ENCODE measurements at regions not wholly inside any gene's neighbourhood (a gene's known extent, or its start where the extent isn't known, plus 50 kb on each side); places are given as distances from the start of the nearest gene placed in this dataset.
"Not testable (repeated sequence)": the region's sequence is repeated elsewhere in the genome, so short reads cannot be mapped to it uniquely, and the experiment has no call there.

DNA sequence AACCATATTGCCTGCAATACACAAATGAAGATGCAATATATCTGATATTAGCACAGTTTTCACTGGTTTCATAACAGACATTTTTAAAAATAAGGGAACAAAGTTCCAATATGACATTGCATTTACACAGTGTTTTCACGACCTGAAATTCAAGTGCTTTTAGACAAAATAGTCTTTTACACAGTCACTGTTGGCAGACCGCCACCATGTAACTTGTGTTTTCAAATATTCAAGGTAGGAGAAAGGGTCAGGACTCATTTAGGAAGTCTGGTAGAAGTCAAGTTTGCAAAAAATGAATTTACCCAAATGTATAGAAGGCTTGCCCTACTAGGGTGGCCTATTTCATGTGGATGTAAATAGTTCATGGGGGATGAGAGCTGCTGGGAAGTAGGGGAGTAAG lies 98.1 kb upstream of the TAS2R1 start:
- no peak for DNase-seq (ENCODE audit: low read depth)

DNA sequence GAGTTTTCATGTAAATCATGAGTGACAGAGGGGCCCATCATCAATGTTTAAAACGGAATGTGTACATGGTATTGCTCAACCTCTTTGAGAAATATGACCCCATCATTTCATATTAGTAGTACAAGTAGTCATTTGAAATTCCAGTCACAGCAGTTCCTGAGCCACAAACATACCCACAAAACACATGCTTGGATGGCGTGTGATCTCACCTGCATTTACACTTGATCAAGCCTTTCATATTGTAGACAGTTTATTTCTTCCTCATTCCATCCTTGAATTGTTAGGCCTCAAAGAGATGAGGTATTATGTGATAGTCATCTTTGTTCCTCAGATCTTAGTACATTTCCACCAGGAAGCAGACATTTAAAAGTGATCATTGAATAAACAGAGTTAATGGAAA lies 96.8 kb upstream of the TAS2R1 start:
- DNase-seq (ENCODE audit: low read depth) = no peak

DNA sequence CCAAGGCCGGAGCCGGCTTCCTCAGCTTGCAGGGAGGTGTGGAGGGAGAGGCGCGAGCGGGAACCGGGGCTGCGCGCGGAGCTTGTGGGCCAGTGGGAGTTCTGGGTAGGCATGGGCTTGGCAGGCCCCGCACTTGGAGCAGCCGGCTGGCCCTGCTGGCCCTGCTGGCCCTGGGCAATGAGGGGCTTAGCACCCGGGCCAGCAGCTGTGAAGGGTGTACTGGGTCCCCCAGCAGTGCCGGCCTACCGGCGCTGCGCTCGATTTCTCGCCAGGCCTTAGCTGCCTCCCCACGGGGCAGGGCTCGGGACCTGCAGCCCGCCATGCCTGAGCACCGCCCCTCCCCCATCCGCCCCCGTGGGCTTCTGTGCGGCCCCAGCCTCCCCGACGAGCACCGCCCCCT lies 95.1 kb upstream of the TAS2R1 start:
- not testable (repeated sequence) for DNase-seq (ENCODE audit: low read depth)

DNA sequence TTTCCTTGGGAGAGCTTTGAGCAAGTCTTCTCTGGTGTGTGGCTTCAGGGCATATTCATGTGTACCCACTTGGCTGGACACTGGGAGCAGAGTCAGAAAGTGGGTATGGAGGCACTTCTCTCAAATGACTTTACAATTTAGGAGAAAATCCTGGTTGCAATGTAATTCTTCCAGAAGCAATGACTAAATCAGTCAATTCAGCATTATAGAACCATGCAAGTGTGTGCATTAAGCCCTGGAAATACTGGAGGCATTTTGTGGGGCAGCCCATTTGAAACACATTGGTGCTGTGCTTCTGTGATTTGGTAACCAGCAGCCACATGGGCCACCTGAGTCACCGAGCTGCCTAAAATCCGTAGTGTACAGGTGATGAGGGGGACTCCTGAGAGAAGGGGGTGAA lies 94.6 kb upstream of the TAS2R1 start:
- no peak for DNase-seq (ENCODE audit: low read depth)

DNA sequence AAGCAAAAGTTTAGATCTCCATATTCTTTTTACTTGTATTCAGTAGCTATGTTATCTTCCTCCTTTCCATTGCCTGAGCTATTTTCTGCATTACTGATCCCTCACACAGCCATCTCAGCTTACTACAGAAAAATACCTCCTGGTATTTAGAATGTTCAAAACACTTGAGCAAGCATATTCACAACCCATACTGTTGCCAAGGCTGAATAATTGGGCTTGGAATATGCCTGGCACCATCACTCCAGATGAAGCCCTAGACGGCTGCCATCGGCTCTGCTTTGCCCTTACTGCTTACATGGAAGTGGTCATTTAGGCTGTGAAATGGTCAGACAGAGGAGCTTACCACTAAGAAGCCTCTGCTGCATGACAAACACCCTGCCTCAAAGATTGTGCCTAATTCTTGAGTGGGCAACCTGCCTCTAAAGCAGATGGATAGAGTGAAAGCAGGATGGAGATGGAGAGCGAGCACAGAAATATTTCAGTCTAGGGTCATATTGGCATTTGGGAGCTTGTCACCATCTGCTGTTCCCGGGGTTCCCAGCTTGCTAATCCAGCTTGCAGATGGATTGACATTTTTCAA lies 92.5 kb upstream of the TAS2R1 start:
- DNase-seq (ENCODE audit: low read depth) = no peak

DNA sequence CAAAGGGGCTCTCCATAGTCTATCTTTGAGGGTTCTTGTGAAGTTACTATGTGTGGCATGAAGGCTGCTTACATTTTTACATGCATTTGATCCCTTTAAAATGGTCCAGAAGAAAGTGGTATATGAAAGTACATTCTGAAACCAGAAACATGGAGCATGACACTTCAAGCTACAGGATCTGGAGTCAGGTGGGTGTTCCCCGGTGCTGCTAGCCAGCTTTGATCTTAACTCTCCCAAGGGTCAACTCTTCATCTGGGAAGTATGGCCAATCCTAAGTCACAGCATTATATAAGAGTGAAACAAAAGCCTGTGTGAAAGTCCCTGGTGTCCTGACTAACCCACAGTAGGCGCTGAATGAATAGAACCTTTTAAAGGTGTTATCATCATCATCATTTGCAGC lies 91.0 kb upstream of the TAS2R1 start:
- DNase-seq (ENCODE audit: low read depth) = no peak

DNA sequence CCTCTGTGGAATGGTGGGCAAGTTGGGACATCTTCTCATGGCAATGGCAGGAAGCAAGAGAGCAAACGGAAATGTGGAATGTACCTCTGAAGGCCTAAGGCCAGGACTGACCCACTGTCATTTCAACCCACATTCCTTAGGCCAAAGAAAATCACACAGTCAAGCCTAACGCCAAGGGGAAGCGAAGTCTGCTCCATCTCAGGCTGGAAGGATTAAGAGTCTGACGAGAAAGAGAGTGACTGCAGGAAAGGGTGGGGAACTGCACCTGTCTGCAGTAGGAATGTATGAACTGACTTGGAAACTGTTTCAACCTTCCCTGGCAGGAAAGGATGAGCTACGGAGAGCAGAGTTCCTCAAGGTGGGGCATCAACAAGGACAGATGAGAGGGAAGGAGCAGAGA lies 90.2 kb upstream of the TAS2R1 start:
- no peak for DNase-seq (ENCODE audit: low read depth)

DNA sequence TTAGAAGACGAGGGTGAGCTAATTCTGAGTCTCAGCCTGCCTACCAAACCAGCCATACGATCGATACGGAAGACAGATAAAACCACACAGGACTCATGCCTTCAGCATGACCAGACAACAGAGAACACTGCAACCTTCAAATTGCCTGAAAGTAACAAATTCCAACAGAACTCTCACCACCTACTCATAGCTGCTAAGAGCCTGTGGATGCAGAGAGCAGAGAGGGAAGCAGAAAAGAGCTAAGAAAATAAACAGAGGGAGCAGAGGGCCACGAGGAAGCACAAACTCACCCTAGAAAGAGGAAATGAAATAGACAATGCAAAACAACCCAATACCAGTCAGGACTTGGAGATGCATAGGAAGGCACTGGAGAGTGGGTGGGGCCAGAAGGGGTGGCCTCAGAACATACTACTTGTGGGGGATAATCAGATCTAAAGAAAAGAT lies 86.7 kb upstream of the TAS2R1 start:
- DNase-seq (ENCODE audit: low read depth) = peak; percentile 75

DNA sequence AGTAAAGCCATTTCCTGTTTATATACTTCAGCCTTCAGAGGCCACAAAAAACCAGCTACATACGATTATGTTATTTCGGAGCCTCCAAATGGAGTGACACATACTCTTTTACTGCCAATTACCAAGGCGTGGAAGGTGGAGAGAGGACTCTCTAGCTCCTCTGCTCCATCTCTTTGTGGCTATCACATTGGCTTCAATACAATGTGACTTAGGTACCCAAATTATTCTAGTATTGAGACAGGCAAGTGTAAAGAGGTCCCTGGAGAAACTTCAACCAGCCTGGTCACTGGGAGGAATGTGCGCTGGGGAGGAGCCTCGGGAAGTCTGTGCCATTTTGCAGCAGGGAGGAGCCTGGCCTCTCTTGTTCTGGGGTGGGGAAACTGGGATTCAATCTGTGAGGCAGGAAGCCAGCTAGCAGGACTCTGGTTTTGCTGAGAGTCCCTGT lies 85.8 kb upstream of the TAS2R1 start:
- DNase-seq (ENCODE audit: low read depth) = peak; percentile 69

DNA sequence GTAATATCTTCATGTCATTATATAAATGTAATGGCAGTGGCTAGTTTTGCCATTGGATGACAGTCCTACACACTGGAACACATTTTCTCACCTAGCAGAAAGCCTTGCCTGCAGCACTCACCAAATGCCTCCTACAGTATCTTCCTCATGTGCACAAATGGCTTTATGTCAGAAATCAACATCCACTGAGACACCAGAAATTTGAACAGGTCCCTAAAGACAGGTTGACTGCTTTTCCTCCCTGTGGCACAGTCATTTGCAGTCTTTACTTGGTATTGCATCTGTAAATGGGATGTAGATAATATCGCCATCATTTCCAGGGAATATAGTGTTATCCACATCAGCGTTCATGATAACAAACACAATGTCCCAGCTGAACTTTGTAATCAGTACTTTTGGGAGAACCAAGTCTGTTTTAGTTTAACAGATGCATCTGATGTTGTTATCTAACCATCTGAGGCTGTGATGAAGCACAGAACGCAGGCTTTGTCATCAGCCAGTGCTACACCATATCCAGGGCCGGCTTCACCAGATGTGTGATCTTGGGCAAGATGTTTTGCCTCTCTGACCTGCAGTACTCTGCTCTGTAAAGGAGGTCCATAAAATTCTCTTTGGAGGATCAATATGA lies 83.9 kb upstream of the TAS2R1 start:
- DNase-seq (ENCODE audit: low read depth) = no peak

DNA sequence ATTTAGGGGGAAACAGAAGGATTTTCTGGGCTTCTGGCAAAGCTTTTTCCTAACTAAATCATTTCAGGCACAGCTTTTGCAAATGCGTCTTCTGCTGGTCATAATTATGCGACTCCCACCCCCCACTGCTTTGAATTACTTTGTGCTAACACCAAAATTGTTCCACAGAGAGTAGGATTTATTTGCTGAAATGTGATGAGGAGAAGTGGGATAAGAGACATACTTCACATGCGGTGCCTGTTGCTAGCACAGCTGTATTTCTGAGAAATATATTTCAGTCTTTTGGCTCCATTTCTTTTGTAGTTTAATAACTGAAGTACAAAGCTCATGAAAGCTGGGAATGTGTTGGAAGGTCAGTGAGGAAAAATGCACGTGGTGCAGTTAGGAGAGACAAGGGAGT lies 83.2 kb upstream of the TAS2R1 start:
- DNase-seq (ENCODE audit: low read depth) = no peak

DNA sequence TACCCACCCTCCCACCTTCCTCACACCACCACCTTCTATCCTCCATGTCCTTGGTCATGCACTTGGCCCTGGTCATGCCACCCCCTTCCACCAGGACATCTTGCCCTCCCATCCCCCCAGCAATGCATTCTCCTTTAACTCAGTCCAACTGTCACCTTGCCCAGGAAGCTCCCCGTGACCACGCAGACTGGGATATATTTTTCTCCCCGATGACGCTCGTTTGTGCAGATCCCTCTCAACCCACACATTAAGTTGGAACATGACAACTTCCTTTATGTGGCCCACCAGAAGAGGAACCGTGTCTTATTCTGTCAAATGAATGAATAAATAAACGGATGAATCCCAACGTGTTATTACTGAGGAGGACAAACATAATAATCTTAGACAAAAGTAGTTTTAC lies 82.8 kb upstream of the TAS2R1 start:
- no peak for DNase-seq (ENCODE audit: low read depth)

DNA sequence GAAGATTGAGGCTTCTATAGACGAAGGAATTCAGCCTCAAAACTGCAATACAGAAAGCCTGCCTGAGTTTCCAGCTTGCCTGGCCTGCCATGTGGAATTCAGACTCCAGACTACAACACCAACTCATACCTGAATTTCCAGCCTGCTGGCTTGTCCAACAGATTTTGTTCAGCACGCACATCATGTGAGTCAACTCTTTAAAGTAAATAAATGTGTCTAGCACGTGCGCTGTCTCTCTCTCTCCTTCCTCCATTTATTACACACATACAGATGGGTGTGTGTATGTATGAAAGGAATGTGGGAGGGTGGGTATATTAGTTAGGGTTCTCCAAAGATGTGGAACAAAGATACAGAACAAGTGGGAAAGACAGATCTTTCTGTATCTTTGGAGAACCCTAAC lies 82.4 kb upstream of the TAS2R1 start:
- peak; percentile 84 for DNase-seq (ENCODE audit: low read depth)

DNA sequence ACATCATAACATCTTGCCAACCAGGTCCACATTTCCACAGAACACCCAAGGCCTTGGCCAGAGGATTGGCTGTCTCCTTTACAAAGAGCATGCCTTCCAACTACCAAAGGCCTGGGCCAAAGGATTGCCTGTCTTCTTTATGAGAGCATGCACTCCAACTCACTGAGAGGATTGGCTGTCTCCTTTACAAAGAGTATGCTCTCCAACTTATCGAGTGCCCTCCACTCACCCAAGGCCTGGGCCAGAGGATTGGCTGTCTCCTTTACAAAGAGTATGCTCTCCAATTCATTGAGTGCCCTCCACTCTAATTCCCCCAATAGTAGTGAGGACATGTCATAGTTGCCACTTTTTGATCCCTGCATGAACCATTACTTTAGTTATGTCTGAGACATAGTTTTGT lies 79.9 kb upstream of the TAS2R1 start:
- DNase-seq (ENCODE audit: low read depth) = no peak

DNA sequence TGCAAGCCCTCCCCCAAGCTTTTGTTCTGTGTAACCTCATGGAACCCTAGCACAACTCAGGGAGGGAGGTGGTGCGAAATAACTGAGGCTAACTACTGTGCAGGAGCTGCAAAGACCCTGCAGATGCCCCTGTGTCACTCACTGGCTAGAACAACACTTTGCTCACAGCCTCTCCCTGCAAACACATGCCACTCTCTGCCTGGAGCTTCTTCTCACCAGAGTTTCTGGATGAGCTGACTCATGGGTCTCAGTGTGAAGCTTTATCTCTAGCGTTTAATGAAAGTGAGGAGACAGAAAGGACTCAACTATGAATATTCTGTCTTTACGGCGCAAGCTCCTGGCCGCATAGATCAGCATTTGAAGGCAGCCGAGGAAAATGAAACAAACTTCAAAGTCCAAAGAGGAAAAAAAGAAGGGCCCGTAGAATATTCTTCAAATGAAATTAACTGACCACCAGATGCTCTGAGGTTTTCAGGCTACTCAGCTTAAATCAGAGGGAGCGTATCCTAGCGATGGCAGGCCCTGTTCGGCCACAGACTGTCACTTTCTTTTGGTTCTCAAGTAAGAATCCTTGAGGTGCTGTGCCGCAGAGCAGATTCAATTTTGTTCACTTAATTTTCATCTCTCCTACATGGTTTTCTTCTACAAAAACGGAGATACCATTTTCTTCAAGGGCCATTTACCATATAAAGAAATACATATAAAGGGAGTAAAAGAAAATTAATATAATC lies 77.7 kb upstream of the TAS2R1 start:
- no peak for DNase-seq (ENCODE audit: low read depth)

DNA sequence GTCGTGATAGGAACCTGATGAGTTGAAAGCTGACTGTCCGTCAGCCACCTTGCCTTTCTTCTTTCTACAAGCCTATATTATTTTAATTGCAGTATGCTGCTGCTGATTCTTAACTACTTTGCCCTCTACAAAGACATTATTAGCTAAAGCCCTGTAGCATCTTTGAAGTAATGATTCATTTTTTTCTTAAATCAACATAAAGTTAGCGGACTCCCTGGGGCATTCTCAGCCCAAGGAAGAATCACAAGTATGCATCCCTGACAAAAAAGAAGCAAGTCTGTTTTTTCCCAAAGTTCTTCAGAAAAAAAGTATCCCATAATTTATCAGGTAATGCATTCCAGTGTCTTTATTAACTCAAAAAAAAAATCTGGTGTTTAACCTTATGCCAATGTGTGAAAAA lies 69.5 kb upstream of the TAS2R1 start:
- no peak for DNase-seq (ENCODE audit: low read depth)

DNA sequence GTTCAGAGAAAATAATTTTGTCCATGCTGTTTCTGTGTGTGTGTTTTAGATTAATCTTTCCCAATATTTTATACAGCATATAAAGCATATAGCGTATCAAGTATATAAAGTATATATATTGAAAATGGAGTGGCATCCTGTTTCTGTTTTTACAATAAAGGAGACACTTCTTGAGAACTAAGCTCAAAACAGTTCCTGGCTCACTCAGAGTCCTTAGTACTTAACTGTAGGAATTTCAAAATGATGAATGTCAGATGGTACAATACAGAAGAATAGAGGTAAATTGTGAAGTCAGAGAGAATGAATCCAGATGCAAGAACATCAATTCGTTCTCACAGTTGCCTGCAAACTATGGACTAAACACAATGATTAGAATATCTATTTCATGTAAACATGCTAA lies 68.7 kb upstream of the TAS2R1 start:
- no peak for DNase-seq (ENCODE audit: low read depth)

DNA sequence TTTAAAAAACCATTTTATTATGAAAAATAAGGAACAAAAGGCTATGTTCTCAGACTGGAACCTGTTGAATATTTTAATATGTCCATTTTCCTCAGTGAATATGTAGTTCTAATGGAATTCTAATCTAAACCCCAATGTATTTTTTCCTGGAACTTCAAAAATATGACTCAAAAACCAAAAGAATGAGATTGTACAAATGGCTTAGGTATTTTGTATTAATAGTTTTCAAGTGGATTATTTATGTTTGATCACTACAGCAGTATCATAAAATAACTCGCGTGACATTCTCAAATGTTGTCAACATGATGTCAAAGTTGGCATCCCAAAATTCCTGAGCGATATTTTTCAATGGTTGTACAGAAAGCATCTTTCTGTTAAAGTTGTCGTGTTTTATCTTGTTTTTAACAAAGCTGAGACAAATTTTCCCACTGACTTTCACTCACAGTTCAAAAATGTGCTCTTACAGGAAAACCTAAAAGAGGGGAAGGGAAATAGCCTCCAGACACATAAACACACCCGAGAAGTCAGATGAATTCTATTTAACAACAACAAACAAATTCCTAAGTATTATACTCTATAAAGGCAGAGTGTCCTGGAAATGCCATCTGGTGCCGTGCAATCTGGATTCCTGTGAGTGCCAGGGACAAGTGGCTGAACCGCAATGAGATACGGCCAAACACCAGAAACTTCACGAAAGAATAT lies 68.1 kb upstream of the TAS2R1 start:
- peak; percentile 45 for DNase-seq (ENCODE audit: low read depth)

DNA sequence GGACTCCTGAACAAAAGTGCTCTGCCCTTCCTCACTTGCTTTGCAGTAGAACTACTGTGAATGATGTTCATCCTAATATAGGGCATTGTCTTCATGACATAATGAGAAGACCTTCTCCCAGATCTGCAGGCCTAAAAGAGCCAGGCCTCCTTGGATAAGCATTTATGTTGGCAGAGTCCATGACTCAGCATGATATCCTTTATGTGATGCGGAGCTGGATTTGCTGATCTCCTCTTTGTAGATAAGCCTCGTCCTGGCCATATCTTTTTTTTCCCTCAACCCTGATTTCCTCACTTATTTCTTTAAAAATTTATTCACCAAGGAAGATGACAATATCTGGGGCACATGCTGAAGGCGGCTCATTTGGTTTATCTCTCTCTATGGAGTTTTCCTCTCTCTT lies 62.4 kb upstream of the TAS2R1 start:
- no peak for DNase-seq (ENCODE audit: low read depth)

DNA sequence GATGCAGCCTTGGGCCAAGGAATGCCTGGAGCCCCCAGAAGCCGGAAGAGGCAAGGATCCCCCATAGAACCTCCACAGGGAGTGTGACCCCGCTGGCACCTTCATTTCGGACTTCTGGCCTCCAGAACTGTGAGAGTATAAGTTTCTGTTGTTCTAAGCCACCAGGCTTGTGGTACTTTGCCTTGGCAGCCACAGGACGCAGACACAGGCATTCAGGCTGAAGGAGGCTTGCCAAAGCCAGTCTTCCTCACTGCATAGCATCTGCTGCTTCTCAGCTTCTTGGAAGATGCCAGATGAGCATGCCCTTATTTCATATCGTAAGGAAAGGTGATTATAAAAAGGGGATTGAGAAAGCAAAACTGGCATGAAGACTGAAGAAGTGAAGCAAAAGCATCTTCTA lies 61.1 kb upstream of the TAS2R1 start:
- no peak for DNase-seq (ENCODE audit: low read depth)

DNA sequence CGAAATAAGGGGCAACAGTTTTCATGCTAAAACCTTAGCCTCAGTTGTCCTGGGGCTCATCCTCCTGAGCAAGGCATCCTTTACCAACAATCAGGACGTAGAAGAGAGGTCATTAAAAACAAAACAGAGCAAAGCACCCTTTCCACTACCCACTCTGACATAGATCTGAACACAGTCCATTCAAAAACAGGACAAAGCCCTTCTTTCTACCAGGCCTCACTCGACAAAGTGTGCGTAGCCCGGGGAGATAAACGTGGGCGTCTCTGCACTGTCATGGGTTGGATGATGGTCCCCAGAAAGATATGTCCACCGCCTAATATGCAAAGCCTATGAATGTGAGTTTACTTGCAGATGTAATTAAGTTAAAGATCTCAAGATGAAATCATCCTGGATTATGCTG lies 60.6 kb upstream of the TAS2R1 start:
- DNase-seq (ENCODE audit: low read depth) = no peak

DNA sequence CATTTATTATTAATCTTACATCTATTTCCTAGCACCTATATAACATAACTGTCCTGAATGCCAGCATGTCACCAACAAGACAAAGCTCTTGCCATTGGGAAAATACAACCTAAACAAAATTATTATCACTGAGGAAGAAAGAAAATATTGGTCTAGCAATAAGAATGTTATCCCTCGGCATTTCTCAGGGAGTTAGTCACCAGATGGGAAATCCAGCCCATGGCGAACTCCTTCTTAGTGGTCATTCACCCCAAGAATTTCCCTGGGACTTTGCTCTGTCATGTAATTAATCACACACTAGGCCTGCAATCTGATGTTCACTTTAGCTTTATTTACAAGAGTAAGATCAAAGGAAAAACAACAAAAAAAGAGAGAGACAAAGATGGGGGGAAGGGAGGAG lies 56.1 kb upstream of the TAS2R1 start:
- peak; percentile 72 for DNase-seq (ENCODE audit: low read depth)

DNA sequence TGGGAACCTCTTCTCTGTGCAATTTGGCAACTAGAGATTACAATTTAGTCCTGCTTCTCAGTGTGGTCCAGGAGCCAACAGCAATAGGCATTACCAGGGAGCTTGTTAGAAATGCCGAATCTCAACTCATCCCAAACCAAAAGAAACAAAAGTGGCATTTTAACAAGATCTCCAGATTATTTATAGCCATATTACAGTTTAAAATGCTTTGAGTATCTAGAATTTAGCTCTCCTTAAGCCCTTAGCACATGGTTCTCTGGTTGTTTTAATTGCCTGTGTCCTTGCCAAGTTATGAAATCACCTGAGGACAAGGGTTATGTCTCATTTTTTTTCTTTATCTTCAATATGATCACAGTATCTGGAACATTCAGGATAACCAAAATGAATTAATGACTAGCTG lies 51.6 kb upstream of the TAS2R1 start:
- DNase-seq (ENCODE audit: low read depth) = no peak

All from HS-27A (cell line).